RPMI8226 (cell line): ENCODE measurements at regions not wholly inside any gene's neighbourhood (a gene's known extent, or its start where the extent isn't known, plus 50 kb on each side); places are given as distances from the start of the nearest gene placed in this dataset.
A peak's percentile ranks its signal among the peaks of the same experiment; 100 is the strongest.
"Not testable (repeated sequence)": the region's sequence is repeated elsewhere in the genome, so short reads cannot be mapped to it uniquely, and the experiment has no call there.

Source experiments
- DNase-seq: peaks from one replicate; pipeline ENCODE4 v3.0.0-alpha.2; 2015

GRCh38 chr10:94232711-94233383 lies 129.9 kb downstream of the NOC3L start:
- no peak for DNase-seq

- no peak for DNase-seq
Observed at GRCh38 chr10:94235461-94235860, 127.3 kb downstream of the NOC3L start.

- DNase-seq: no peak
Observed at GRCh38 chr10:94238006-94238617, 124.6 kb downstream of the NOC3L start.

DNA sequence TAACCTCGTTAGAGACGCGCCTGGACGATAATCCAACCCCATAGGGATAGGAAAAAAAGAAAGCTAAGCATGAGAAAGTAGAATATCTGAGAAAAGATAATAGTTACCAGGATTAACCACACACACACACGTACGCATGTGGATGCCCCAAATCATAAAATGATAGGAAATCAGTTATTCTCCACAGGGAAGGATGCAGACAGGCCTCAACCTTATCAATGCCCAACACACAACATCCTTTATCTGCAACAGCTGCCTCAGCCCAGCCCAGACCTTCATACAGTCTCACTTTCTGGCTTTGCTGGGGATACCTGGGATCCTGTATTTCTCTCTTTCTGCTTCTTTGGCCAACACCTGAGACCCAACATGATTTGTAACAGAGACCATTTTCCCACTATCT lies 123.0 kb downstream of the NOC3L start:
- no peak for DNase-seq

DNA sequence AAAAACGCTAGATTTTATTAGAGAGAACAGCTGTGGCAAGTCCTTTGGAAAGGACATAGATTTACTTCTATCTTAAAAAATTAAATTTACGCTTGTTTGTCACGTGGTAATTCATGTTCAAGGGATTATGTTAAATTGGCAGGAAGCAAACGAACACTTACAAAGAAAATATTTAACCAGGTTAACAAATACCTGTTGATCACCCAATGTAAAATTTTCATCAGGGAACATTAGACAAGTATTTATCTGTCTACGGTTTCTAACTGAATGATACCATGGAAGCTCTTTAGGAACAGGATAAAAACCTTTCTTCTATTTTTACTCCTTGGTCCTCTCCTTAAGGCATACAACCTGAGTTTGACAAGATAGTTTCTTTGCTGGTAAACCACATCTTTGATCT lies 122.2 kb downstream of the NOC3L start:
- no peak for DNase-seq

- DNase-seq: no peak
Observed at GRCh38 chr10:94240901-94241300, 121.8 kb downstream of the NOC3L start.

DNA sequence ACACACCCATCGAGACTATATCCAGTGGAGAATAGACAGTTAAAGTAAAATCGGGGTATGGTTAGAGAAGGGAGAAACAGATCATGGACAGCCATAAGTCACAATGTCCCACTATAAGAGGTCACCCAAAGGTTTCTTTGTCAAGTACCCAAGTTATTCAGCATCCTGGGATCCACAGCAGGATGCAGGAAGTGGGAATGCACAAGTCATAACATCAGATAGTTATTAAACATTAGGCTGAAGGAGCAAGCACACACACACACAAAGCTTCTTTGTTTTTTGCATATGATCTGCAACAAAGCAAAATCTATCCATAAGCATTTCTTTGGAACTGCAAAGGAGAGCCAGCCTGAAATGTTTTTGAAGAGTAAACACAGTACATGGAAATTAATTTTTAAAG lies 111.6 kb downstream of the NOC3L start:
- DNase-seq: no peak

DNA sequence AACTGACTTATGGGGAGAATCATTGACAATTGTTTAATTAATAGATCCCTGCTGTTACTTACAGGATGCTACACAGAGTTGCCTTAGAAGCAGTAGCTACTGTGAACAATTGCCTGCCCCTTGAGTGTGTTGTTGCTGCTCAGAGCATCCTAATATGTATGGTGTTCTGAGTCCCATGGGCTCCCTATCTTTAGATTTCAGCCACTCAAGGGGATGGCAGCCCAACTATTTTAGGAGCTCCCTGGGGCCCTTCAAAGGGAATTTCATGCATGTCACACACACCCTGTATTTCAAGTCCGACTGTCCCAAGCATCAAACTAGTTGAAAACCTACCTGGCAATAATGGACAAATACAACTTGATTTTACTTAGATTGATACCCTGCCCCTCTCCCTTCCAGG lies 111.2 kb downstream of the NOC3L start:
- no peak for DNase-seq

GRCh38 chr10:94257407-94257806 lies 105.3 kb downstream of the NOC3L start:
- not testable (repeated sequence) for DNase-seq

GRCh38 chr10:94260455-94260854 lies 102.3 kb downstream of the NOC3L start:
- DNase-seq: no peak

GRCh38 chr10:94264085-94264484 lies 98.7 kb downstream of the NOC3L start:
- no peak for DNase-seq

DNA sequence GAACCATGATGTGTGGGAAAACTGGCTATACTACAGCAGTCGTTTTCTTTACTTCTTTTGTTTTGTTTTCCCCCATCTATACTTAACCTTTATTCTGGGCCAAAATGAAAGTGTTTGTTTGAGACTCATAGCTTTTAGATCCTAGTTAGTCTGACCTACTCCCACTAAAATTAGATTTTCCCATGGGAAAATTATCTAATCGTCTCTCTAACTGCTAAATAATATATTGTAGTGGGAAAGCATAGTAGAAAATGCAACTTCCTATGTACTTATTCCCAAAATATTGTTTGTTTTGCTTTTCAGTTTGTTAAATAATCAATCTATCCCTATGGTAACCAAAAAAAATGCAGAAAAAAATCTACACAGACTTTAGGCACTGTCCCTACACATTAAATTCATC lies 96.6 kb downstream of the NOC3L start:
- no peak for DNase-seq

DNA sequence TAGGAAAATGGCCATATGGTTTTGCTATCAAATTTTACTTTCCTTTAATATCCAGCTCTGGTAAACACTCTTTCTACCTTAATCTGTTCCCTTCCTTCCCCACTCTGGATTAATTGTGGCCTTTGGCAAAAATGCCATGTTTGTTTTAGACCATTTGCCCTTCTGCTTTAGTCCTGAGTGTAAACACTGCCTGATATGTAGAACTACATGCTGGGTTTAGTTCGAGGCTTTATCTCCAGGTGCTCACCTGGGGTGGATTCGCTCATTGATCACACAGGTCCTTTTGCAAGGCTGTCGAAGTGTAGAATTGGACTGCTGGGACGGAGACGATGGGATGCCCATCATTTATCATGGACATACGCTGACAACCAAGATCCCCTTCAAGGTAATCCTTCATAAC lies 94.1 kb downstream of the NOC3L start:
- no peak for DNase-seq

- no peak for DNase-seq
Observed at GRCh38 chr10:94274142-94274787, 88.5 kb downstream of the NOC3L start.

DNA sequence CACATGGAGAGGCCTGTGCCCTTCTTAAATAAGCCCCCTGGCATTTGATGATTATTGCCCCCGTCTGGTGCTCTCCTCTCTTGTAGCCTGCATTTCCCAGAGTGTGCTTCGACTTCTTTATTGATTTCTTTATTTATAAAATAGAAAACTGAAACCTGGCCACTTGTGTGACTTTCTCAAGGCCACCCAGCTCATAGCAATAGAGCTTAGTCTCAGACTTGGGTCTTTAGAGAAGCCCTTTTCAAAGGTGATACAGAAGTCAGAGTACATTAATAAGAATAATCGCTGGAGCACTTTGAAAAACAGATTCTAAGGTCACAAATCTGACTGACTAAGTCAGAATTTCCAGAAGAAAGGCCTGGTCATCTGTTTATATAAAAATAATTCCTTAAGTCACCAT lies 86.6 kb downstream of the NOC3L start:
- DNase-seq: no peak

DNA sequence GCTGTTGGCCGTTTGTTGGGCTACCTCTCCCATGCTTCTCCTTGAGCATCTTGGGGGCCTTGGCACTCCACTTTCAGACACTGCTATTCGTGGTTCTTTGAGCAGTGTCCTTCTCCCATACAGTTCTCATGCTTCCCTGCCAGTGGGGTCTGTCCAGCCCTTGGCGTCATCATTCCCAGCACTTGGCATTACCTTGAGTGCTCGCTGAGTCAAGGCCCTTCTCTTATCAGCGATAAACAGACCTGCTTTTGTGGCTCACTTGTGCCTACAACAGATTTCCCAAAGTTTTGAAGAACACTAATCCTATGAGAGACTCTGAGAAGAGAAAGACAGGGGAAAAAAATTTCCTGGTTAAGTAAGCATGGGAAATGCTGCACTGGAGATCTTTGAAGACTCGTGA lies 85.3 kb downstream of the NOC3L start:
- no peak for DNase-seq

- peak; percentile 55 for DNase-seq
Observed at GRCh38 chr10:94279835-94280709, 82.7 kb downstream of the NOC3L start.

- no peak for DNase-seq
Observed at GRCh38 chr10:94281654-94282053, 81.1 kb downstream of the NOC3L start.

DNA sequence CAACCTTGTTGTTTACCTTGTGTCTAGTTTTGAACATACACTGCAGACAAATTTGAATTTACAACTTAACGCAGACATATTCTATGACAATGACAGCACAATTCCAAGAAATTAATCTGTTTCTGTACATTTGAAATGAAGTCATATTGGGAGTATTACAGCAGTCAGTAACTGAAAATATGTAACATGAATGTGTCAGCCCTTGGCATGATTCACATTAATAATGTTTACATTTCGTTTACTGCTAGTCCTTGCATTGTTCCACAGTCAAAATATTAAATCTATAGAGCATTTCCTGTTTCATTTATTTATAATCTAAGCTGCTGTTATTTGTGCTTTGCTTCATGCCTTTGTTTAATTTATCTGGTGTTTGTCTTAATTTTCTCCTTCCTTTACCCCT lies 80.4 kb downstream of the NOC3L start:
- DNase-seq: no peak
